Loucy (cell line): ENCODE measurements at regions not wholly inside any gene's neighbourhood (a gene's known extent, or its start where the extent isn't known, plus 50 kb on each side); places are given as distances from the start of the nearest gene placed in this dataset.

Source experiments
- CTCF ChIP-seq: fragments of 200-600 bp; sonication (generic); conservative IDR thresholded peaks from 2 replicates; pipeline ENCODE4 v1.5.1; 2014; ENCODE audit warnings: mild to moderate bottlenecking, antibody characterized with exemption, low read length
- EZH2phosphoT487 ChIP-seq: fragments of 200-600 bp; IDR thresholded peaks from 2 replicates; pipeline ENCODE4 v1.6.1; 2018; ENCODE audit warnings: antibody characterized with exemption, mild to moderate bottlenecking, moderate library complexity, borderline replicate concordance

GRCh38 chr20:40835321-40835720 is 146.3 kb upstream of the MAFB start:
- no peak for TF ChIP-seq CTCF
- no peak for TF ChIP-seq EZH2phosphoT487
